LoVo (cell line): ENCODE measurements at regions not wholly inside any gene's neighbourhood (a gene's known extent, or its start where the extent isn't known, plus 50 kb on each side); places are given as distances from the start of the nearest gene placed in this dataset.

Source experiments
- DNase-seq: peaks from one replicate; pipeline ENCODE4 v3.0.0-alpha.2; 2016; ENCODE audit warnings: low spot score

DNA sequence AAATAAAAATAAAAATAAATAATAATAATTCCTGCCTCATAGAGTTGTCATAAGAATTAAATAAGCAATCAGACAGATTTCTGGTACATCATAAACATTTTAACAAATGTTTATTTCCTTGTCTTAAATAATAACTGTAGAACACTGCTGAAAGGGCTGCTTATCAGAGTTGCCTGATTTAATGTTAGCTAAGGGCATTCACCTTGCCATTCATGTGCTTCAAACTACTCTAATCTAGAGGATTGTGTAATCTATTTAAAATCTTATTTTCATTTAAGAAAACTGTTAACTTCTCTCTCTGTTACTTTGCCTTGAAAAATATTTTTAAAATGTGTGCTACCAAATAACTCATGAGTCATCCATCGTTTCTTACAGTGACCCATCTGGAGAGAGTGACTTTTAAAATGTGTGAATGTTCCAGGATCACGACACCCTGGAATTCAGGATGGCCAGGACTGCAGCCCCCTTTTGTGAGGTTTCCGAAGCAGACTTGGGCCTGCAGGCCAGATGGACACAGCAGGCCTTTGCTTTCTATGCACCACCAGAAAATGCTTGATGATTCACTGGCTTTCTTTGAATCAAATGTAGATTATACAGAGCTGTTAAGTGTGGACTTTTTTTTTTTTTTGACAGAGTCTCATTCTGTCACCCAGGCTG is 109.1 kb upstream of the TNS3 start:
- DNase-seq = no peak

DNA sequence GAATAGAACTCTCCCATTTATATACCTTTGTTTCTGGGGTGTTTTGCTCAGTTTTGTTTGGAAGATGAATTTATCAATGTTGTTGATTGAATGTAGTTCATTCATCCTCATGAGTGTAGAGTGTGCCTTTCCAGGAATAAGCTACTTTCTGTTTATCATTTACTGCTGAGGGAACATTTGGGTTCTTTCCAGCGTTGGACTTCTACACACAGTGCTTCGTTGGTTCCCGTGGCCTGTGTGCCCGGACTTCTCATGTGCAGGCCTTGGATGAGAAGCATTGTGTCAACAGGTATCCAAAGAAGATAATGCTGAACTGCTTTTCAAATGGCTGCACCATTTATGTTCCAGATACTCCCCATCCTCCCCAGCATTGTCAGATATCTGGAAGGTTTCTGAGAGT is 107.6 kb upstream of the TNS3 start:
- DNase-seq = no peak

DNA sequence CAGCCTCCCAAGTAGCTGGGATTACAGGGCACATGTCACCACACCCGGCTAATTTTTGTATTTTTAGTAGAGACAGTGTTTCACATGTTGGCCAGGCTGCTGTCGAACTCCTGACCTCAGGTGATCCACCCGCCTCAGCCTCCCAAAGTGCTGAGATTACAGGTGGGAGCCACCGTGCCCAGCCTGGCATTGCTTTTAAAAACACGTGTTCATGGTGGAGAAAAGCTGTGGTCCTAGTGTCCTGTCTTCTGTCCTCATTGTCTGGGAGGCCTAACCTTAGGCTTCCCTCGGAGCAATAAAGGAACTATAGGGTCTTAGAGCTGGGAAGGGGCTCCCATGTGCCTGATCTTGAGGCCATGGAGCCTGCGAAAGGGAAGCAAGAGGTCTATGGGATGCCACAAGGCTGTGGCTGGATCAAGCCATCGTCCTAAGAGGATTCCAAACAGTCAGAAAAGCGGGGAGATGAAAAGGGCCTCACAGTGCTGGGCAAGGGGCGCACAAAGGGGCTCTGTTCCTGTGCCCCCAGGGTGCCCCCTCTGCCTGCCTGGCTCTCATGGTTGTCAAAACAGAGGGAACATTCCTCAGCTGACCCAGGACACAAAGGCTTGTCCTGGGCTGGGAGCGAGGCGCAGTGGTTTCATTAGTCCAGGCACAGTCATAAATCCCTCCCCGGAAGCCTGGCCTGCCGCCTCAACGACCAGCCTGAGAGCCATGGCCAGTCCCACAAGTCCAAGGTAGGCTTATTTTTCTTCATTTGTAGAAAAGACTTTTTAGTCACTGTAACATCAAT is 106.6 kb upstream of the TNS3 start:
- DNase-seq = no peak

DNA sequence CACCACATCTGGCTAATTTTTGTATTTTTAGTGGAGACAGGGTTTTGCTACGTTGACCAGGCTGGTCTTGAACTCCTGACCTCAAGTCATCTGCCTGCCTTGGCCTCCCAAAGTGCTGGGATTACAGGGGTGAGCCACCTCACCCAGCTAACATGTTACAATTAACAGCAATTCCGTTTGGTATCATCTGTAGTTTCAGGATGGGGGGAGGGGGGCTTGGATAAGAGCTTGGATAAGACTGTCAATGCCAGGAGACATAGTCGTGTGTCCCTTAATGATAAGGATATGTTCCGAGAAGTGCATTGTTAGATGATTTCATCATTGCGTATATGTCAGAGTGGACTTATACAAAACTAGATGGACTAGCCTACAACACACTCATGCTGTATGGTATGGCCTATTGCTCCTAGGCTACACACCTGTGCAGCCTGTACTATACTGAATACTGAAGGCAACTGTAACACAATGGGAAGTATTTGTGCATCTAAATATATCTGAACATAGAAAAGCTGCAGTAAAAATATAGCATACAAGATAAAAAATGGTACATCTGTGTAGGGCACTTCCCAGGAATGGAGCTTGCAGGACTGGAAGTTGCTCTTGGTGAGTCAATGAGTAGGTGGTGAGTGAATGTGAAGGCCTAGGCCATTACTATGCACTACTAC is 103.9 kb upstream of the TNS3 start:
- no peak for DNase-seq

DNA sequence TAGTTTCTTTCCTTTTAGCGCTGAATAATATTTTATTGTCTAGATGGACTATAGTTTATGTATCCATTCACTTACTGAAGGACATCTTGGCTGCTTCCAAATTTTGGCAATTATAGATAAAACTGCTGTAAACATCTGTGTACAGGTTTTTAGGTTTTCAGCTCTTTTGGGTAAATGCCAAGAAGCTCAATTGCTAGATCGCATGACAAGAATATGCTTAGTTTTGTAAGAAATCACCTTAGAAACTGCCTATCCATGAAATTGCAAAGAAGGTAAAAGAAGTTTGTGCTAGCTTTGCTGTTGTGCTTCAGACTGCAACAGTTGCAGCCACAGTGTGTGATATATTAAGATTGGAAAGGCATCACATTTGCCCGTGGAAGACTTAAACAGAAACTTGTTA is 103.2 kb upstream of the TNS3 start:
- DNase-seq = no peak

DNA sequence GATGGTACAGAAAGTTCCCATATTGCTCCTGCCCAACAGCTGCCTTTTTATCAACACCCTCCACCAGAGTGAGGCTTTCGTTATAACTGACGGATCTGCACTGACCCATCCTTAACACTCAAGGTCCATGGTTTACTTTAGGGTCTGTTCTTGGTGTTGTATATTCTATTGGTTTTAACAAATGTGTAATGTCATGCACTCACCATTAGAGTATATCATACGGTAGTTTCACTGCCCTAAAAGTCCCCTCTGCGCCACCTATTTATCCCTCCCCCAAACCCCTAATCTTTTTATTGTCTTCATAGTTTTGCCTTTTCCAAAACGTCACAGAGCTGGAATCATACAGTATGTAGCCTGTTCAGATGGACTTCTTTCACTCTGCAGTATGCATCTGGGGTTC is 102.8 kb upstream of the TNS3 start:
- DNase-seq = no peak

DNA sequence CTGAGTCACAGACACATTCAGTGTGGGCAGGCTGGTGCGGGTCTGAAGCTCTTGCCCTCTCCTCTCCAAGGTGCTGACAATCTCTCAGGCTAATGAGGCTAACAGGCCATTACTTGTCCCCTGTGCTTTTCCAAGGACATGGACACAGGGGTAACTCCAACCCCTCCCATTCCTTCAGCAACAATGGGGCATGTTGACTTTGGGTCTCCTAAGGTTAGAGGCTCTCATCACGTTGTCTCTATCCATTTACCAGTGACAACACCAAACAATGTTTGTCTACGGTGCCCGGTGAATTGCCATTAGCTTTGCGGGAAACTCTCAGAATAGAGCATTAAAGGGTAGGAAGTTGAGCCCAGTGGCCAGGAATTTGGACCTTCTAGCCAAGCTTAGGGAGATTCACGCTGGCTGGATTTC is 101.6 kb upstream of the TNS3 start:
- no peak for DNase-seq

DNA sequence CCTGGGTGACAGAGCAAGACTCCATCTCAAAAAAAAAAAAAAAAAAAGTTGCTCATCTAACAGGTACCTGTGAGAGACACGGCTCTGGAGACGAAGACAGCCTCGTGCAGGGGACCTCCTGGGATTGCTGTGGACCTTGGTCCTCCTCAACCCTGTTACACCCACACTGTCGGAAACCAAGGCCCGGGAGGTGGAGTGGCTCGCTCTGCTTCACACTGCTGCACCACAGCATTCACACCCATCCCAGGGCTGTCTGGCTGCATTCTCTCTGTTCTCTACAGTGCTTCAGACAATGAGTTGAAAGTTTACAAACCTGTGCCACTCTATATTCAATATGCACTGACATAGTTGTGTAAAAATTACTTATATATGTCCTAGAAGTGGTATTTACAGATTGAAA is 101.0 kb upstream of the TNS3 start:
- DNase-seq = no peak

DNA sequence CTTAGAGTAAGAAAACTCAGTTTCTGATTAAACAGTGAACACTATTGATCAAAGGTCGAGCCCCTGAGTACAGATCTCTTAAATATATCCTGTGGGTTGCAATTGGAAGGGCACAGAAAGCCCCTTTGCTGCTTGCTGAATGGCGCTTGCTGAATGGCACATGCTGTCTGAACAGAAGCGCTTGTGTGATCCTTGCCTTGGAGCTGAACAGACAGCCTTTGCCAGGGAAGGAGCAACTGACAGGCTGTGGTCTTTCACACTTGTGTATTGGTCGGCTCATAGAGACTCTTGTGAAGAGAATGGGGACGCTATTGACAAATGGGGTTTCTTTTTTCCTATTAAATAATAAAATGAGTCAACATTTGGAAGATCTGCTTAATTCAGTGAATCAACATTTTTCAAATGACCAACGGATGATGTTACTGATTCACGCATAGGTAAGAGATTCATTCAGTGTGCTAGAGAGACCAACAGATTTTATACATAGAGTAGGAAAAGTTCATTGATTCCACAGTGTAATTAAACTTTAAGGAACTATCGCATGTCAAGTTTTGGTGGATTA is 99.4 kb upstream of the TNS3 start:
- no peak for DNase-seq

DNA sequence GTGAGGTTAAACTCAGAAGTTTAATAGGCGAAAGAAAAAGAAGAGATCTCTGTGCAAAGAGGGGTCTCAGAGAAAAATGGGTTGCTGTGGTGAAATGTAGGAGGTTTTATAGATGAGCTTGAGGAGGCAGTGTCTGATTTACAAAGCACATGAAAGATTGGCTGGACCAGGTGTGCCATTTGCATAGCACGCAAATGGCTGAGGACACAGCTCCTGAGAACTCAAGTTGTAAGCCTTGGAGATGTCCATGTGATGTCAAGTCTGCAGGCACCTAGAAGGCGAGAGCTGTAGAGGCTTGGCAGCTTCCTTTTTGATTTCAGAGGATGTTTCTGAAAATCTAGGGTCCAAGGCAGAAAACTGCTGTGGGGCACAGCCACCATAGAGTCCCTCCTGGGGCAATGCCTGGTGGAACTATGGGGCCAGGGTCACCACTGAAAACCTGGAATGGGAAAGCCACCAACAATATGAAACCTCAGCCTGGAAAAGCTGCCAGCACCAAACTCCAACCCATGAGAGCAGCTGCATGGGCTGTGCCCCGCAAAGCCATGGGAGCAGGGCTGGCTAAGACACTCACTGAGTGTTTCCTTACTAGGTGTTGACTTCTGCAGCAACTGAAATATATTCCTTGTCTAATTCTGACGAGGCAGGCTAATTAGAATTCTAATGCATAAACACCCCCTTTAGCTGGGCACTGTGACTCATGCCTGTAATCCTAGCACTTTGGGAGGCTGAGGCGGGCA is 96.9 kb upstream of the TNS3 start:
- no peak for DNase-seq

DNA sequence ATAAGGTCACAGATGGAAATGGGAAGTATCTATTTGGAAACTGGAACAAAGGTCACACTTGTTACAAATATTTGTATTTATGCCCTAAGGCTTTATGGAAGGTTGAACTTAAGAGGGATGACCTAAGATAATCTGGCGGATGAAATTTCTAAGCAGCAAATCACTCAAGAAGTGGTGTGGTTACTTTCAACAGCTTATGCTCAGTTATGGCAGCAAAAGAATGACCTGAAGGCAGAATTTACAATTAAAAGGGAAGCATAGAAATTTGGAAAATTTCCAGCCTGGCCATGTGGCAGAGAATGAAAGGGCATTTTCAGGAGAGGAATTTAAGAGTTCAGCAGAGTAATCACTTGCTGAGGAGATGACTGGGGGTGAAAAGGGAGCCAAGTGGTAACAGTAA is 95.8 kb upstream of the TNS3 start:
- DNase-seq = no peak

DNA sequence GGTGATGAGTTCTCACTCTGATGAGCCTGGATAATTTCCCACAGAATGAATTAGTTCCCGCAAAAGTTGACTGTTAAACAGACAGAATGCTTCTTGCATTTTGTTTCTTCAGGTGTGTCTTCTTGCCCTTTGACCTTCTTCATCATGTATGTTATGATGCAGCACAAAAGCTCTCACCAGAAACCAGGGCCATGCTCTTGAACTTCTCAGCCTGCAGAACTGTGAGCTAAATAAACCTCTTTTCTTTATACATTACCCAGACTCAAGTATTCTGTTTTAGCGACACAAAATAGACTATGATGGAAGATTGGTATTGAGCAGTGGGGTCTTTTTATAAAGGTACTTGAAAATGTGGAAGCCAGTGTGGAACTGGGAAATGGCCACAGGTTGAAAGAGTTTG is 95.2 kb upstream of the TNS3 start:
- no peak for DNase-seq

DNA sequence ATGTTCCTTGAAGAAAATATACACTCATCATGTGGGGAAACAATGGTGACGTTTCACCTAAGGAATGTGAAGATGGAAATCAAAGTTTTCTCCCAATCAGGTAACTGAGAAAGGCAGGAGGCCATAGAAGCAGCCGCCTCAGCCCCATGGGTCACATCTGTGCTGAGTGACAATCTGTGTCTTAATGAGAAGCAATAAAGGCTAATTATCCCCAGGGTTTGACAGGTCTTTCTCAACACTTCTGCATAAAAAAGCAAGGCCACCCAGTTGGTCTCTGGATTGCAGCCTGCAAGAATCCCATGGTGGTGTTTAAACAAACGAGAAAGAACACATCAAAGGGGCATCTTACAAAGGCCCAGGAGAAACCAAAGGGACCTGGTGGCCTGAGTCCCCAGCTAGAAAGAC is 91.1 kb upstream of the TNS3 start:
- DNase-seq = no peak

DNA sequence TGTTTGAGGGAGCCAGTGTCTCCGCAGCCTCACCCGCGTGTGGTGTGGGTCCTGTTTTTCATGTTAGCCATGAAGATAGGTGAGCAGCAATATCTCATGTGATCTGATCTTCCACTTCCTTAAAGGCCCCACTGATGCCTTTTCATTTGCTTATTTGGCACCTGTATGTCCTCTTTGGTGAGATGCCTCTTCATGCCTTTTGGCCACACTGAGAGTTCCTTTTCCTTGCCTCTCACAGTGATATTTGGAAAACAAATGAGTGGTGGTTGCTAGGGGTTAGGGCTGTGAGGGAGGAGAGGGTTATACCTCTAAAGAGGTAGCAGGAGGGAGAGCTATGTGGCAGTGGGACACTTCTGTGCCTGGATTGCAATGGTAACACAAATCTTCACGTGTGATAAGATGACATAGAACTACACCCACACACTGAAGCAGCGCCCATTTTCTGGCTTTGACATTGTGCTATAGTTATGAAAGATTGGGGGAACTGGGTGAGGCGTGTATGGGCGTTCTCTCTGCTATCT is 90.4 kb upstream of the TNS3 start:
- no peak for DNase-seq

DNA sequence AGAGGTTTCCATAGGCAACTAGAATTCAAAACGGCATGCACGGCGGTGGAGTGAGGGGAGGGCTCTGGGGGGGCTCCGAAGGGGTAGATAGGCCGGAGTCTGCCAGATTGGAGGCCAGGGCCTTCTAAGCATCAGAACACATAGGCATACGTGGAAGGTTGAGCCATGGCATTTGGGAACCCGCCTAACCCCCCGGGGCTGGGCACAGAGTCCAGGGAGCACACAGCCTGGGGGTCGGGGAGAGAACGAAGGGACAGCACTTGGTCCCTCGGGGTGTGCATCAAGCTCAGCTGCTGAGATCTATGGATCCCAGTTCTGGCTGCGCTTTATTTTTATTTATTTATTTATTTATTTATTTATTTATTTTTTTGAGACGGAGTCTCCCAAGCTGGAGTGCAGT is 89.4 kb upstream of the TNS3 start:
- DNase-seq = no peak

DNA sequence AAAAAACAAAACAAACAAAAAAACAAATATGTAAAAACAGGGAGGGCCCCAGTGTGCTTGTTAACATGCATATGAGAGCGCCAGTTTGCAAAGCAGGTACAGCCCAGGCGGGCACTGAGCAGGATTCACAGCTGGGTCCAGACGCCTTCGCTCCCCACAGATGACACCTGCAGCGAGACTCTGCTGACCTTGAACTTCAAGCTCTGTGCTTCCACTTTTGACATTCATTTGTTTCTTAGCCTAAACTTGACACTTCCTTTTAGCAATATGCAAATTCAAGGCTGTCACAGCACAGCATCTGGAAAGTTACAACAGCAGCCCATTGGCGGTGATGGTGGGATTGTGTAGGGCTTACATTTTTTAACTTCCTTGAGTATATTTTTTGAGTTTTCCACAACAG is 88.8 kb upstream of the TNS3 start:
- DNase-seq = no peak

DNA sequence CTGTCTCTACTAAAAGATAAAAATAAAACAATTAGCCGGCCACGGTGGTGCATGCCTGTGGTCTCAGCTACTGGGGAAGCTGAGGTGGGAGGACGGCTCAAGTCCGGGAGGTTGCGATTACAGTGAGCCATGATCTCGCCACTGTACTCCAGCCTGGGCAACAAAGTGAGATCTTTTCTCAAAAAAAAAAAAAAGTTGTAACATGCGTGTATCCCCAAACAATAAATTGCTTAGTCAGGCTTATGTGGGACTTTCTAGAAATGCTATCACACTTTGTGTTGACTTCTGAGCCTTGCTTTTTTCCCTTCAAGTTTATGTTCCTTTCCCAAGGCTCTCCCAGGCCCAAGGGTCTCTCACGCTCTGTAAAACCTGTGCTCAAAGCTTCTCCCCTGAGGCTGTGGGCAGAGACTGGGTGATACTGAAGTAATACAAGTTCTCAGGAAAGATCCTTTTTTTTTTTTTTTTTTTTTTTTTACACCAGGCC is 88.0 kb upstream of the TNS3 start:
- no peak for DNase-seq

DNA sequence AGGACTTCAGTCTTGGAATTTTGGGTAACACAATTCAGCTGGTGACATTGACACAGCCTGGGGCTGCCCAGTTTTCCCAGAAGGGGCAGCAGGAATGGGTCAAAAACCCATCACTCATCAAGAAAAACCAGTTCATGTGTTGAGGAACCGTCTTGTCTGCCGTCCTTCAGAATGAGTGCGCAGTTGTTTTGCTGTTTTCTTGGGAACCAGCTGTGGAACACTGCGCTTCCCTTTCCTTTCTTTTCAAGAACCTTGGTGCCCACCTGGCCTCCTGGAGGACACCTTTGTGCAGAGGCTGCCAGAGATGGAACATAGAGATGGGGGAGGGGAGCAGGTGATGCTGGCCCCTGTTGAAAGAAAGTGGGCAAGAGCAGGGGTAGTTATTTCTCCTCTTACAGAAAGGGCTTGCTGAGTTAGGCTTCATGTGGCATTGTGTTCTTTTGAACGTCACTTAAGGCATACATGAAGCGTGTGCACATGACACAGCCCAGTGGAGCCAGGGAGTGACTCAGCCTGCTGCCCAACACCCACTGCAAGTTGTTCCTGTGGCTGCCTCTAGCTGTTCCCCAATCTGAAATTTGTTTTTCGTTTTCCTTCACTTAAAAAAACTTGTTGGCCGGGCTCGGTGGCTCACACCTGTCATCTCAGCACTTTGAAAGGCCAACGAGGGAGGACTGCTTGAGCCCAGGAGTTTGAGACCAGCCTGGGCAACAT is 87.4 kb upstream of the TNS3 start:
- DNase-seq = no peak

DNA sequence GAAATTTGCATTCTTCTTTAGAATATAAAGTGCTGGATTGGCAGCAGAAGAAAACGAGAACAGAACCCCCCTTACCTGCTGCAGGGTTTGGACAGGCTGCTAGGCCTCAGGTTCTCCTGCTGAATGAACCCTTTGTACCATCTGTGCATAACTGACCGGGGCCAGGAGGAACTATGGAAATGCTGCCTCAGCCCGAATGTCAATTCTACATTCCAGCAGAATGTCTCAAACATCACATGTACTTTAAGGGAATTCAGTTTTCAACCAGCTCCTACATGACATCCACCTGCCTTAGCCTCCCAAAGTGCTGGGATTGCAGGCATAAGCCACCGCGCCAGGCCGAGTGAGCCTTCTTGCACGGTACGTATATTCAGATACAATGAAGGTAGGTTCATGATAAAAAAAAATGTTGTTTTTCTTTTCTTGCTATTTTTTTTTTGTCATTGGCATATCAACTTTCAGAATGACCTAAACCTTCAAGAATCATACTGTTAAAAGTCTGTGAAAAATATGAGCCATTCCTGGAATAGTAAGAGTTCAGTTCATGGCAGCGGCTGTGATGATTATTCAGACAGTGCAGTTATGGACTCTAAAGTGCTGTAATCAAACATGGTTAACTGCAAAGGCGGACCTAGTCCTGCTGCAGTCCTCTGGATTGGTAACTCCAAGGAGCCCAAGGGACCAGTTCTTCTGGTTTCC is 84.4 kb upstream of the TNS3 start:
- DNase-seq = no peak

DNA sequence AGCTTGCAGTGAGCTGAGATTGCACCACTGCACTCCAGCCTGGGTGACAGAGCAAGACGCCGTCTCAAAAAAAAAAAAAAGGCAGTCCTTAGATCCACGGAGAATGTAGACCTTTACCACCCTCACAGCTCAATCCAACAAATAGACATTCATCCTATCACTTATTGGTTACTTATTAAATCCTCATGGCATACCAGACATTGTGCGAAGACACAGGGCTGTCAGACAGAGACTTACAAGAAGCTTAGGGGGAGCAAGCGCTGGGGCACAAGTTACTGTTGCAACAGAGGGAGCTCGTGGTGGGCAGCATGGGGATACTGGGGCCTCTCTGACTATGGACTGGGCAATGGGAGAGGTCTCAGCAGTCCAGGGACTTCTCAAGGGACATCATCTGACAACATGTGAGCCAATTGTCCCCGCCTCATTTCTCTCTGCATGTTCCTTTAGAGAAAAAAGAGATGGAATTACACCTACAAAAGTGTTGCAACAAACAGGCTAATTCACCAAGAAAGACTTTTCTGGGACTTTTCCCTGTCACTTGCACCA is 82.8 kb upstream of the TNS3 start:
- no peak for DNase-seq
